ENCODE measurements at regions not wholly inside any gene's neighbourhood (a gene's known extent, or its start where the extent isn't known, plus 50 kb on each side); places are given as distances from the start of the nearest gene placed in this dataset.

DNA sequence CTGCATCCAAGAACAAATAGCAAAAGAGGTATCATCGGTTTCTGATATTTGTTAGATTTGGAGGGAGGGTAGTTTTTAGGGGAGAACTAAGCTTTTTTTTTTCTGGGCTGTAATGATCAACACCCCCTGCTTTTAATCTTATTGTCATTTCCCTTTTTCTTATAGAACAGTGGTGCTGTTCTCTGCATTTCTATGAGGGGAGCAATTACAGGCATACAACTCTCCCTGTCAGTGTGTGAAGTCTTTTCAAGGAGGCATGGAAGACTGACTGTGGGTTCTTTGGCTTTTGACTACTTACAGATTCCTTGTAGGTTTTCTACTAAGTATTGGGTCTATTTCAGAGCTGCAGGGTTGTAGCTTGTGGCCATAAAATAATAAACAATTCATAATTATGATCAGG lies 632.3 kb downstream of the TFAP2B start:
- TF ChIP-seq, protein P1, sequence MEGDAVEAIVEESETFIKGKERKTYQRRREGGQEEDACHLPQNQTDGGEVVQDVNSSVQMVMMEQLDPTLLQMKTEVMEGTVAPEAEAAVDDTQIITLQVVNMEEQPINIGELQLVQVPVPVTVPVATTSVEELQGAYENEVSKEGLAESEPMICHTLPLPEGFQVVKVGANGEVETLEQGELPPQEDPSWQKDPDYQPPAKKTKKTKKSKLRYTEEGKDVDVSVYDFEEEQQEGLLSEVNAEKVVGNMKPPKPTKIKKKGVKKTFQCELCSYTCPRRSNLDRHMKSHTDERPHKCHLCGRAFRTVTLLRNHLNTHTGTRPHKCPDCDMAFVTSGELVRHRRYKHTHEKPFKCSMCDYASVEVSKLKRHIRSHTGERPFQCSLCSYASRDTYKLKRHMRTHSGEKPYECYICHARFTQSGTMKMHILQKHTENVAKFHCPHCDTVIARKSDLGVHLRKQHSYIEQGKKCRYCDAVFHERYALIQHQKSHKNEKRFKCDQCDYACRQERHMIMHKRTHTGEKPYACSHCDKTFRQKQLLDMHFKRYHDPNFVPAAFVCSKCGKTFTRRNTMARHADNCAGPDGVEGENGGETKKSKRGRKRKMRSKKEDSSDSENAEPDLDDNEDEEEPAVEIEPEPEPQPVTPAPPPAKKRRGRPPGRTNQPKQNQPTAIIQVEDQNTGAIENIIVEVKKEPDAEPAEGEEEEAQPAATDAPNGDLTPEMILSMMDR (IDR thresholded peaks at IDR 0.05): no peak
- TF ChIP-seq POLR2A (IDR thresholded peaks at IDR 0.05): no peak

Data from esophagus squamous epithelium (tissue), 4 donors.